NB4 (cell line): ENCODE measurements at regions not wholly inside any gene's neighbourhood (a gene's known extent, or its start where the extent isn't known, plus 50 kb on each side); places are given as distances from the start of the nearest gene placed in this dataset.

Source experiments
- CTCF ChIP-seq: IDR thresholded peaks from one replicate; pipeline ENCODE4 v1.5.1; 2012; ENCODE audit warnings: low read depth, low read length
- POLR2A ChIP-seq: IDR thresholded peaks from 2 replicates; pipeline ENCODE4 v1.6.1; 2011; ENCODE audit warnings: mild to moderate bottlenecking; ENCODE audit not compliant: insufficient read length; ENCODE audit errors: extremely low read depth

DNA sequence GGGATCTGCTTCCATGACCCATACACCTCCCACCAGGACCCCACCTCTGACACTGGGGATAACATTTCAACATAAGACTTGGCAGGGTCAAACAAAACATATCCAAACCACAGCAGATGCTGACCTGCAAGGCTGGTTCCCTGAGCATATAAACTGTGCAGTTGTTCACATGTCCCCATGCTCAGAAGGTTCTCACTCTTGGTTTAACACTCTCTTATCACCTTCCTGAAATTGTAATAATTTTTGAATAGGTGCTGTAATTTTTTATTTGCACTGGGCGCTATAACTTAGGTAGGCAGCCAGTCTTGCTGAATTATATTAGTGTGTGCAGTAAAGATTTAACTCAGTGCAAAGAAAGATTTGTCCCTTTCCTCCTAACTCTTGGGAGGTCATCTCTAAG, 824.8 kb upstream of the SOX9 start:
- TF ChIP-seq CTCF, result no peak
- TF ChIP-seq POLR2A, result no peak
